PC-9 (cell line): ENCODE measurements at regions not wholly inside any gene's neighbourhood (a gene's known extent, or its start where the extent isn't known, plus 50 kb on each side); places are given as distances from the start of the nearest gene placed in this dataset.

Source experiments
- CTCF ChIP-seq: fragments of 200-600 bp; sonication (generic); conservative IDR thresholded peaks from 2 replicates; pipeline ENCODE4 v1.6.1; 2017; ENCODE audit warnings: mixed run types, antibody characterized with exemption, mild to moderate bottlenecking, moderate library complexity
- EZH2 ChIP-seq: fragments of 200-600 bp; sonication (generic); IDR thresholded peaks from 2 replicates; pipeline ENCODE4 v1.8.0; 2017; ENCODE audit warnings: antibody characterized with exemption, low read depth

- no peak for TF ChIP-seq CTCF
- TF ChIP-seq EZH2: no peak
Observed at GRCh38 chr4:181599134-181599533, 644.1 kb upstream of the TENM3 start.
